GM12878 (cell line): ENCODE measurements at regions not wholly inside any gene's neighbourhood (a gene's known extent, or its start where the extent isn't known, plus 50 kb on each side); places are given as distances from the start of the nearest gene placed in this dataset.

Source experiments
- ATAC-seq: fragments of 200-7000 bp; cut with Tn5 transposase; 3 replicates; pipeline ENCODE4 v1.9.1; 2020; ENCODE audit warnings: mild to moderate bottlenecking, moderate library complexity
- BruUV-seq: library from RNA; stranded (reverse); fragments of 400-500 nt; replicated peaks from 2 replicates; lab custom pipeline; 2021; lab: Mats Ljungman, UMichigan
- CTCF ChIA-PET: fragments of 300-600 bp; sonication (Branson Sonifier 250); formaldehyde crosslinking; extraction: SDS; loops from one replicate; lab custom pipeline; 2021; ENCODE audit warnings: inconsistent platforms; lab: Yijun Ruan, JAX
- POLR2A ChIA-PET: fragments of 350-600 bp; formaldehyde crosslinking; extraction: SDS; loops from one replicate; lab custom pipeline; 2021; ENCODE audit warnings: inconsistent platforms; lab: Charles Lee
- RAD21 ChIA-PET: fragments of 300-600 bp; sonication (Branson Sonifier 250); formaldehyde crosslinking; loops from one replicate; lab custom pipeline; 2023; ENCODE audit warnings: antibody characterized with exemption; ENCODE audit not compliant: unreplicated experiment; lab: Charles Lee
- SMC1A ChIA-PET: fragments of 300-600 bp; sonication (Branson Sonifier 250); formaldehyde crosslinking; loops from one replicate; lab custom pipeline; 2023; ENCODE audit not compliant: unreplicated experiment, uncharacterized antibody; lab: Charles Lee
- DNase-seq: peaks from one replicate; pipeline ENCODE4 v3.0.0-alpha.2; 2011; ENCODE audit warnings: low read depth, low spot score
- FAIRE-seq: peaks from 3 replicates; lab custom pipeline; 2011; peaks lifted over from hg19 to GRCh38; lab: Jason Lieb, UNC
- H2AFZ ChIP-seq: 2 replicates; pipeline ENCODE4 v1.6.0; 2011; ENCODE audit warnings: low read depth, low read length, control low read depth; ENCODE audit not compliant: control insufficient read depth
- H3K27ac ChIP-seq: 2 replicates; pipeline ENCODE4 v1.5.1; 2011; ENCODE audit warnings: control low read depth; ENCODE audit not compliant: control insufficient read depth, insufficient read depth
- H3K27me3 ChIP-seq, 2 experiments: replicated peaks in 1 of 2; 2 replicates each; pipeline versions ENCODE4 v1.6.0 to v1.6.1; 2011; ENCODE audit warnings: low read length in 1 of 2; ENCODE audit not compliant: control insufficient read depth in 2 of 2, insufficient read depth in 2 of 2
- H3K36me3 ChIP-seq, 2 experiments: 2 replicates each; pipeline ENCODE4 v1.5.1; 2011; ENCODE audit warnings: low read length in 1 of 2; ENCODE audit not compliant: control insufficient read depth in 2 of 2, insufficient read depth in 2 of 2
- H3K4me1 ChIP-seq: 2 replicates; pipeline ENCODE4 v1.6.1; 2011; ENCODE audit warnings: mild to moderate bottlenecking, low read length, moderate library complexity, mixed read lengths; ENCODE audit not compliant: control insufficient read depth, insufficient read depth
- H3K4me2 ChIP-seq: 2 replicates; pipeline ENCODE4 v1.6.0; 2011; ENCODE audit warnings: control low read depth; ENCODE audit not compliant: control insufficient read depth, insufficient read depth
- H3K4me3 ChIP-seq: fragments of 200-600 bp; sonication (generic); 2 replicates; pipeline ENCODE4 v1.5.1; 2016
- H3K79me2 ChIP-seq: 2 replicates; pipeline ENCODE4 v1.6.0; 2011; ENCODE audit warnings: low read length; ENCODE audit not compliant: control insufficient read depth, insufficient read depth
- H3K9ac ChIP-seq: 2 replicates; pipeline ENCODE4 v1.8.0; 2011; ENCODE audit warnings: low read length, control low read depth, mixed read lengths; ENCODE audit not compliant: control insufficient read depth, insufficient read depth
- H3K9me3 ChIP-seq: replicated peaks from 3 replicates; pipeline ENCODE4 v1.5.1; 2011; ENCODE audit warnings: mild to moderate bottlenecking, low read length; ENCODE audit not compliant: control insufficient read depth, insufficient read depth
- H4K20me1 ChIP-seq: 2 replicates; pipeline ENCODE4 v1.6.0; 2011; ENCODE audit not compliant: control insufficient read depth, insufficient read depth
- CHD1 ChIP-seq: IDR thresholded peaks from 2 replicates; pipeline ENCODE4 v1.6.1; 2012; ENCODE audit warnings: low read depth, low read length, improper control_type of control experiment
- EP300 ChIP-seq, 2 experiments: fragments of 150-350 bp in 1 of 2; IDR thresholded peaks; 2 replicates each; pipeline ENCODE4 v1.6.1; 2011 to 2012; ENCODE audit warnings: low read depth in 2 of 2, low read length in 2 of 2, borderline replicate concordance in 1 of 2, improper control_type of control experiment in 1 of 2, inconsistent platforms in 1 of 2; ENCODE audit not compliant: control insufficient read depth in 1 of 2
- HCFC1 ChIP-seq: fragments of 150-350 bp; IDR thresholded peaks from 2 replicates; pipeline ENCODE4 v1.6.1; 2014; ENCODE audit warnings: low read length
- HDAC6 ChIP-seq: fragments of 200-600 bp; sonication (generic); IDR thresholded peaks from one replicate; pipeline ENCODE4 v1.8.0; 2017; ENCODE audit warnings: antibody characterized with exemption; ENCODE audit not compliant: unreplicated experiment
- NR2C1 ChIP-seq: fragments of 450-650 bp; IDR thresholded peaks from 2 replicates; pipeline ENCODE4 v1.6.1; 2017; ENCODE audit warnings: antibody characterized with exemption, mild to moderate bottlenecking, moderate library complexity
- PAX8 ChIP-seq: fragments of 450-650 bp; IDR thresholded peaks from 2 replicates; pipeline ENCODE4 v1.6.1; 2017; ENCODE audit warnings: mild to moderate bottlenecking, moderate library complexity
- RB1 ChIP-seq: fragments of 450-650 bp; formaldehyde crosslinking; IDR thresholded peaks from 2 replicates; pipeline ENCODE4 v1.6.1; 2017; ENCODE audit warnings: mild to moderate bottlenecking, borderline replicate concordance
- RCOR1 ChIP-seq: conservative IDR thresholded peaks from 2 replicates; pipeline ENCODE4 v1.6.1; 2012; ENCODE audit warnings: low read depth, low read length, improper control_type of control experiment
- TCF7 ChIP-seq: IDR thresholded peaks from 2 replicates; pipeline ENCODE4 v1.6.1; 2014; ENCODE audit warnings: antibody characterized with exemption, borderline replicate concordance
- WRNIP1 ChIP-seq: IDR thresholded peaks from 2 replicates; pipeline ENCODE4 v1.6.1; 2011; ENCODE audit warnings: low read depth, low read length, improper control_type of control experiment, borderline replicate concordance
- ZBED1 ChIP-seq: IDR thresholded peaks from 2 replicates; pipeline ENCODE4 v1.6.1; 2016; ENCODE audit warnings: borderline replicate concordance
- ZNF274 ChIP-seq: IDR thresholded peaks from one replicate; pipeline ENCODE4 v1.8.0; 2011; ENCODE audit not compliant: insufficient read length, insufficient read depth
- WGBS: methylation state at CpG from one replicate; pipeline ENCODE4 v1.1.6; 2016; ENCODE audit warnings: low lambda C conversion rate; ENCODE audit not compliant: insufficient replicate concordance, insufficient coverage; ENCODE audit errors: missing lambda C conversion rate; 5-methylcytosine and 5-hydroxymethylcytosine counted together
- in situ Hi-C: fragments of 300-500 bp; cut with MboI; formaldehyde crosslinking; loops from 9 replicates; pipeline ENCODE4 v1.14.3; 2018; ENCODE audit warnings: mixed read lengths
- intact Hi-C: fragments of 100-400 bp; cut with micrococcal nuclease; formaldehyde crosslinking; loops from one replicate; pipeline ENCODE4 v1.14.2; 2022; ENCODE audit not compliant: unreplicated experiment
- TF ChIP-seq, protein P1 (sequence below): IDR thresholded peaks from 2 replicates; pipeline ENCODE4 v1.6.1; 2011; ENCODE audit warnings: mild to moderate bottlenecking, low read depth, low read length, moderate library complexity; ENCODE audit not compliant: insufficient replicate concordance
- TF ChIP-seq, protein P2 (sequence below): IDR thresholded peaks from 2 replicates; pipeline ENCODE4 v1.6.1; 2011; ENCODE audit warnings: low read depth, mild to moderate bottlenecking, low read length, moderate library complexity, borderline replicate concordance; ENCODE audit errors: extremely low read depth
- TF ChIP-seq, protein P3 (sequence below): IDR thresholded peaks from 2 replicates; pipeline ENCODE4 v1.6.1; 2012; ENCODE audit warnings: low read depth, low read length, improper control_type of control experiment
- TF ChIP-seq, protein P4 (sequence below): fragments of 450-650 bp; IDR thresholded peaks from 2 replicates; pipeline ENCODE4 v1.6.1; 2018; ENCODE audit warnings: borderline replicate concordance, mild to moderate bottlenecking; ENCODE audit not compliant: partially characterized antibody
- TF ChIP-seq, protein P5 (sequence below): IDR thresholded peaks from 2 replicates; pipeline ENCODE4 v1.6.1; 2012; ENCODE audit warnings: mild to moderate bottlenecking, low read depth, low read length

DNA sequence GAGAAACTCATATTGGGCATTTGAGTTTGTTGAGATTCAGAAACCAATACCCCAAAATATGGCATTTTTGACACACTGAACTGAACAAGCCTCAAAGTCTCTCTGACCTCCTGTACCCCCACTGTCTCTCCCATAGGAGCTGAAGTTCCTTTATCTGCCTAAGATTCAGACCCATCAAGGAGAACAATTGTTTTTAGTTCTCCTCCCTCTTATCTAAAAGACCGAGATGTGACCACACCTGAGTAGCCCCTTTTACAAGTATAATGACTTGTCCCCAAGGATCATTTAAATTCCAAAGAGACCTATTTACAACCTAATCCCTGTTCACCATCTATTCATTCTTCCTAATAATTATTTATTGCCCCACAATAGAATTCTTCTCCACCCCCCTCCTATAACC lies 122.1 kb upstream of the PLAAT1 start:
- POLR2A ChIA-PET, result no interaction called here
- no TSS peak for BruUV-seq
- in situ Hi-C loops, result no loop called here
- FAIRE-seq, result no peak
- H3K36me3 ChIP-seq, result no peaks in the 10 kb centered on the region
- DNase-seq, result no peak
- no peak overlapping the region for H3K4me2 ChIP-seq
- TF ChIP-seq, protein P1, sequence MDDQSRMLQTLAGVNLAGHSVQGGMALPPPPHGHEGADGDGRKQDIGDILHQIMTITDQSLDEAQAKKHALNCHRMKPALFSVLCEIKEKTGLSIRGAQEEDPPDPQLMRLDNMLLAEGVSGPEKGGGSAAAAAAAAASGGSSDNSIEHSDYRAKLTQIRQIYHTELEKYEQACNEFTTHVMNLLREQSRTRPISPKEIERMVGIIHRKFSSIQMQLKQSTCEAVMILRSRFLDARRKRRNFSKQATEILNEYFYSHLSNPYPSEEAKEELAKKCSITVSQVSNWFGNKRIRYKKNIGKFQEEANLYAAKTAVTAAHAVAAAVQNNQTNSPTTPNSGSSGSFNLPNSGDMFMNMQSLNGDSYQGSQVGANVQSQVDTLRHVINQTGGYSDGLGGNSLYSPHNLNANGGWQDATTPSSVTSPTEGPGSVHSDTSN, result no peak
- TF ChIP-seq HCFC1, result no peak
- TF ChIP-seq, protein P2, sequence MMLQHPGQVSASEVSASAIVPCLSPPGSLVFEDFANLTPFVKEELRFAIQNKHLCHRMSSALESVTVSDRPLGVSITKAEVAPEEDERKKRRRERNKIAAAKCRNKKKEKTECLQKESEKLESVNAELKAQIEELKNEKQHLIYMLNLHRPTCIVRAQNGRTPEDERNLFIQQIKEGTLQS, result no peak
- TF ChIP-seq, protein P3, sequence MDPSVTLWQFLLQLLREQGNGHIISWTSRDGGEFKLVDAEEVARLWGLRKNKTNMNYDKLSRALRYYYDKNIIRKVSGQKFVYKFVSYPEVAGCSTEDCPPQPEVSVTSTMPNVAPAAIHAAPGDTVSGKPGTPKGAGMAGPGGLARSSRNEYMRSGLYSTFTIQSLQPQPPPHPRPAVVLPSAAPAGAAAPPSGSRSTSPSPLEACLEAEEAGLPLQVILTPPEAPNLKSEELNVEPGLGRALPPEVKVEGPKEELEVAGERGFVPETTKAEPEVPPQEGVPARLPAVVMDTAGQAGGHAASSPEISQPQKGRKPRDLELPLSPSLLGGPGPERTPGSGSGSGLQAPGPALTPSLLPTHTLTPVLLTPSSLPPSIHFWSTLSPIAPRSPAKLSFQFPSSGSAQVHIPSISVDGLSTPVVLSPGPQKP, result no peak
- TF ChIP-seq TCF7, result no peak
- no peak for TF ChIP-seq ZNF274
- no peak for TF ChIP-seq ZBED1
- TF ChIP-seq WRNIP1, result no peak
- TF ChIP-seq EP300 (IDR thresholded peaks at IDR 0.05; ENCODE audit: borderline replicate concordance in 1 of 2, control insufficient read depth in 1 of 2, low read depth in 2 of 2, low read length in 2 of 2), result no peak
- TF ChIP-seq CHD1, result no peak
- no peak for TF ChIP-seq RCOR1
- TF ChIP-seq, protein P4, sequence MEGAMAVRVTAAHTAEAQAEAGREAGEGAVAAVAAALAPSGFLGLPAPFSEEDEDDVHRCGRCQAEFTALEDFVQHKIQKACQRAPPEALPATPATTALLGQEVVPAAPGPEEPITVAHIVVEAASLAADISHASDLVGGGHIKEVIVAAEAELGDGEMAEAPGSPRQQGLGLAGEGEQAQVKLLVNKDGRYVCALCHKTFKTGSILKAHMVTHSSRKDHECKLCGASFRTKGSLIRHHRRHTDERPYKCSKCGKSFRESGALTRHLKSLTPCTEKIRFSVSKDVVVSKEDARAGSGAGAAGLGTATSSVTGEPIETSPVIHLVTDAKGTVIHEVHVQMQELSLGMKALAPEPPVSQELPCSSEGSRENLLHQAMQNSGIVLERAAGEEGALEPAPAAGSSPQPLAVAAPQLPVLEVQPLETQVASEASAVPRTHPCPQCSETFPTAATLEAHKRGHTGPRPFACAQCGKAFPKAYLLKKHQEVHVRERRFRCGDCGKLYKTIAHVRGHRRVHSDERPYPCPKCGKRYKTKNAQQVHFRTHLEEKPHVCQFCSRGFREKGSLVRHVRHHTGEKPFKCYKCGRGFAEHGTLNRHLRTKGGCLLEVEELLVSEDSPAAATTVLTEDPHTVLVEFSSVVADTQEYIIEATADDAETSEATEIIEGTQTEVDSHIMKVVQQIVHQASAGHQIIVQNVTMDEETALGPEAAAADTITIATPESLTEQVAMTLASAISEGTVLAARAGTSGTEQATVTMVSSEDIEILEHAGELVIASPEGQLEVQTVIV, result no peak
- TF ChIP-seq NR2C1, result no peak
- TF ChIP-seq PAX8, result no peak
- TF ChIP-seq, protein P5, sequence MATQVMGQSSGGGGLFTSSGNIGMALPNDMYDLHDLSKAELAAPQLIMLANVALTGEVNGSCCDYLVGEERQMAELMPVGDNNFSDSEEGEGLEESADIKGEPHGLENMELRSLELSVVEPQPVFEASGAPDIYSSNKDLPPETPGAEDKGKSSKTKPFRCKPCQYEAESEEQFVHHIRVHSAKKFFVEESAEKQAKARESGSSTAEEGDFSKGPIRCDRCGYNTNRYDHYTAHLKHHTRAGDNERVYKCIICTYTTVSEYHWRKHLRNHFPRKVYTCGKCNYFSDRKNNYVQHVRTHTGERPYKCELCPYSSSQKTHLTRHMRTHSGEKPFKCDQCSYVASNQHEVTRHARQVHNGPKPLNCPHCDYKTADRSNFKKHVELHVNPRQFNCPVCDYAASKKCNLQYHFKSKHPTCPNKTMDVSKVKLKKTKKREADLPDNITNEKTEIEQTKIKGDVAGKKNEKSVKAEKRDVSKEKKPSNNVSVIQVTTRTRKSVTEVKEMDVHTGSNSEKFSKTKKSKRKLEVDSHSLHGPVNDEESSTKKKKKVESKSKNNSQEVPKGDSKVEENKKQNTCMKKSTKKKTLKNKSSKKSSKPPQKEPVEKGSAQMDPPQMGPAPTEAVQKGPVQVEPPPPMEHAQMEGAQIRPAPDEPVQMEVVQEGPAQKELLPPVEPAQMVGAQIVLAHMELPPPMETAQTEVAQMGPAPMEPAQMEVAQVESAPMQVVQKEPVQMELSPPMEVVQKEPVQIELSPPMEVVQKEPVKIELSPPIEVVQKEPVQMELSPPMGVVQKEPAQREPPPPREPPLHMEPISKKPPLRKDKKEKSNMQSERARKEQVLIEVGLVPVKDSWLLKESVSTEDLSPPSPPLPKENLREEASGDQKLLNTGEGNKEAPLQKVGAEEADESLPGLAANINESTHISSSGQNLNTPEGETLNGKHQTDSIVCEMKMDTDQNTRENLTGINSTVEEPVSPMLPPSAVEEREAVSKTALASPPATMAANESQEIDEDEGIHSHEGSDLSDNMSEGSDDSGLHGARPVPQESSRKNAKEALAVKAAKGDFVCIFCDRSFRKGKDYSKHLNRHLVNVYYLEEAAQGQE, result no peak
- no peak for TF ChIP-seq RB1
- TF ChIP-seq HDAC6, result no peak
- no peak overlapping the region for H3K27ac ChIP-seq
- CTCF ChIA-PET, result no interaction called here
- H3K4me1 ChIP-seq, result no peaks in the 10 kb centered on the region
- no peak overlapping the region for H2AFZ ChIP-seq
- RAD21 ChIA-PET, result no interaction called here
- ATAC-seq, result no peak
- no peaks in the 10 kb centered on the region for H4K20me1 ChIP-seq
- intact Hi-C loops, result no loop called here
- no peaks in the 10 kb centered on the region for H3K79me2 ChIP-seq
- H3K9me3 ChIP-seq, result no peaks in the 10 kb centered on the region
- H3K4me3 ChIP-seq, result no peak overlapping the region
- WGBS, result 57% methylated on average over 1 of the region's 1 CpG
- peaks cover 0 to 3% of the 10 kb centered on the region in 2 experiments; a peak in 2 of 4 replicates for H3K27me3 ChIP-seq
- SMC1A ChIA-PET, result no interaction called here
- no peak overlapping the region for H3K9ac ChIP-seq
